SIG-M5 treated with dmso at 0.1 percent for 504 hours (cell line): ENCODE measurements at regions not wholly inside any gene's neighbourhood (a gene's known extent, or its start where the extent isn't known, plus 50 kb on each side); places are given as distances from the start of the nearest gene placed in this dataset.
"Not testable (repeated sequence)": the region's sequence is repeated elsewhere in the genome, so short reads cannot be mapped to it uniquely, and the experiment has no call there.

Experiments used
- DNase-seq: peaks from one replicate; lab custom pipeline; 2025; ENCODE audit not compliant: unreplicated experiment; lab: John Stamatoyannopoulos, UW

GRCh38 chr7:109579901-109580300 is 1010.2 kb downstream of the DNAJB9 start:
- DNase-seq, result no peak

- DNase-seq, result no peak
Observed at GRCh38 chr7:109582211-109582610, 1012.5 kb downstream of the DNAJB9 start.

GRCh38 chr7:109596948-109597347 is 1027.3 kb downstream of the DNAJB9 start:
- not testable (repeated sequence) for DNase-seq

GRCh38 chr7:109611656-109612055 is 1042.0 kb downstream of the DNAJB9 start:
- DNase-seq, result no peak

- DNase-seq, result no peak
Observed at GRCh38 chr7:109616551-109617069, 1046.9 kb downstream of the DNAJB9 start.

- DNase-seq, result no peak
Observed at GRCh38 chr7:109622320-109622719, 1052.6 kb downstream of the DNAJB9 start.

GRCh38 chr7:109632890-109633289 is 1063.2 kb downstream of the DNAJB9 start:
- DNase-seq, result not testable (repeated sequence)

- DNase-seq, result no peak
Observed at GRCh38 chr7:109635374-109635773, 1065.7 kb downstream of the DNAJB9 start.

GRCh38 chr7:109637428-109637990 is 1067.8 kb downstream of the DNAJB9 start:
- DNase-seq, result no peak

- no peak for DNase-seq
Observed at GRCh38 chr7:109638321-109638720, 1068.6 kb downstream of the DNAJB9 start.

- no peak for DNase-seq
Observed at GRCh38 chr7:109639561-109639960, 1069.9 kb downstream of the DNAJB9 start.

GRCh38 chr7:109641445-109641844 is 1071.8 kb downstream of the DNAJB9 start:
- no peak for DNase-seq

- DNase-seq, result no peak
Observed at GRCh38 chr7:109646124-109646523, 1076.5 kb downstream of the DNAJB9 start.

- not testable (repeated sequence) for DNase-seq
Observed at GRCh38 chr7:109646594-109646993, 1076.9 kb downstream of the DNAJB9 start.

- DNase-seq, result not testable (repeated sequence)
Observed at GRCh38 chr7:109647263-109647662, 1077.6 kb downstream of the DNAJB9 start.

- DNase-seq, result no peak
Observed at GRCh38 chr7:109659261-109659660, 1089.6 kb downstream of the DNAJB9 start.

GRCh38 chr7:109660401-109660800 is 1090.7 kb downstream of the DNAJB9 start:
- no peak for DNase-seq

- DNase-seq, result no peak
Observed at GRCh38 chr7:109663806-109664205, 1094.1 kb downstream of the DNAJB9 start.

GRCh38 chr7:109687269-109687668 is 1117.6 kb downstream of the DNAJB9 start:
- DNase-seq, result not testable (repeated sequence)

GRCh38 chr7:109692613-109693012 is 1122.9 kb downstream of the DNAJB9 start:
- not testable (repeated sequence) for DNase-seq

GRCh38 chr7:109694149-109695071 is 1124.7 kb downstream of the DNAJB9 start:
- no peak for DNase-seq

GRCh38 chr7:109695419-109695818 is 1125.7 kb downstream of the DNAJB9 start:
- DNase-seq, result no peak
